DOHH2 (cell line): ENCODE measurements at regions not wholly inside any gene's neighbourhood (a gene's known extent, or its start where the extent isn't known, plus 50 kb on each side); places are given as distances from the start of the nearest gene placed in this dataset.

Experiments
- EZH2phosphoT487 ChIP-seq: fragments of 200-600 bp; sonication (generic); IDR thresholded peaks from 2 replicates; pipeline ENCODE4 v1.6.1; 2017; ENCODE audit warnings: borderline replicate concordance, mild to moderate bottlenecking, antibody characterized with exemption, low read length, moderate library complexity, mixed read lengths
- TF ChIP-seq, protein P1 (sequence below): fragments of 200-600 bp; sonication (generic); IDR thresholded peaks from one replicate; pipeline ENCODE4 v1.5.1; 2014; ENCODE audit warnings: antibody characterized with exemption, mild to moderate bottlenecking, low read depth, low read length; ENCODE audit not compliant: poor library complexity, severe bottlenecking

GRCh38 chr5:144030904-144031303, 139.6 kb downstream of the YIPF5 start:
- TF ChIP-seq, protein P1, sequence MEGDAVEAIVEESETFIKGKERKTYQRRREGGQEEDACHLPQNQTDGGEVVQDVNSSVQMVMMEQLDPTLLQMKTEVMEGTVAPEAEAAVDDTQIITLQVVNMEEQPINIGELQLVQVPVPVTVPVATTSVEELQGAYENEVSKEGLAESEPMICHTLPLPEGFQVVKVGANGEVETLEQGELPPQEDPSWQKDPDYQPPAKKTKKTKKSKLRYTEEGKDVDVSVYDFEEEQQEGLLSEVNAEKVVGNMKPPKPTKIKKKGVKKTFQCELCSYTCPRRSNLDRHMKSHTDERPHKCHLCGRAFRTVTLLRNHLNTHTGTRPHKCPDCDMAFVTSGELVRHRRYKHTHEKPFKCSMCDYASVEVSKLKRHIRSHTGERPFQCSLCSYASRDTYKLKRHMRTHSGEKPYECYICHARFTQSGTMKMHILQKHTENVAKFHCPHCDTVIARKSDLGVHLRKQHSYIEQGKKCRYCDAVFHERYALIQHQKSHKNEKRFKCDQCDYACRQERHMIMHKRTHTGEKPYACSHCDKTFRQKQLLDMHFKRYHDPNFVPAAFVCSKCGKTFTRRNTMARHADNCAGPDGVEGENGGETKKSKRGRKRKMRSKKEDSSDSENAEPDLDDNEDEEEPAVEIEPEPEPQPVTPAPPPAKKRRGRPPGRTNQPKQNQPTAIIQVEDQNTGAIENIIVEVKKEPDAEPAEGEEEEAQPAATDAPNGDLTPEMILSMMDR: no peak
- TF ChIP-seq EZH2phosphoT487: no peak
